SU-DHL-6 (cell line): ENCODE measurements at regions not wholly inside any gene's neighbourhood (a gene's known extent, or its start where the extent isn't known, plus 50 kb on each side); places are given as distances from the start of the nearest gene placed in this dataset.

Experiments
- CTCF ChIP-seq: fragments of 200-600 bp; sonication (generic); IDR thresholded peaks from one replicate; pipeline ENCODE4 v1.5.1; 2017; ENCODE audit warnings: antibody characterized with exemption, mild to moderate bottlenecking, low read length, moderate library complexity; ENCODE audit not compliant: insufficient read depth, poor library complexity, severe bottlenecking
- EZH2phosphoT487 ChIP-seq: fragments of 200-600 bp; sonication (generic), shearing (Covaris generic); conservative IDR thresholded peaks from 2 replicates; pipeline ENCODE4 v1.6.1; 2018; ENCODE audit warnings: mild to moderate bottlenecking, antibody characterized with exemption, low read length, moderate library complexity, mixed read lengths

DNA sequence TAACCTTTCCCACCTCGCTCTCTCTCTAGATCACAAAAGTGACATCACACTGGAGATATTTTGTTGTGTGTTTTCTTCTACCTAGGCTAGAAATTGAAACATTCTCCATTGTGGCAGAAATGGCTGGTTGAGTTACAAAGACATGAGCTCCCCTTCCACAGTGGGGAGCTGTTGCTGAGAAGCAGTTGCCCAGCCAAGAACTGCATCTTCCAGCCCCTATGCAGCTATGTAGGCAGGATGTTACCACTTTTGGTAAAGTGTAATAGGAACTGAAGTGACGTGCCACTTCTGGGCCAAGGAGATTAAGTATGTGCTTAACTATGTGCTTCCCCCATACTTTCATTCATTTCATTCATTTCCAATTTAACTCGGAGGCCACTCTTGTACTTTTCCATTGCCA lies 138.7 kb upstream of the E2F7 start:
- TF ChIP-seq CTCF = no peak
- TF ChIP-seq EZH2phosphoT487 = no peak
